CD4-positive, CD25-positive, alpha-beta regulatory T cell (primary cell): ENCODE measurements at regions not wholly inside any gene's neighbourhood (a gene's known extent, or its start where the extent isn't known, plus 50 kb on each side); places are given as distances from the start of the nearest gene placed in this dataset.

Source experiments
- ATAC-seq, 2 donors: fragments of 150-1000 bp; cut with Tn5 transposase; one replicate each; pipeline ENCODE4 v1.10.0; 2021; ENCODE audit warnings: low read depth in 2 of 2, moderate number of reproducible peaks in 2 of 2, moderate library complexity in 1 of 2
- DNase-seq, 3 donors: peaks; one replicate each; pipeline versions ENCODE4 v3.0.0 to v3.0.0-alpha.2; 2012 to 2022; ENCODE audit warnings: mixed read lengths in 1 of 3
- H3K27ac ChIP-seq: one replicate; pipeline ENCODE4 v1.7.0; 2013; ENCODE audit warnings: mild to moderate bottlenecking, low read length; ENCODE audit not compliant: insufficient read depth, poor library complexity, severe bottlenecking
- H3K27me3 ChIP-seq: one replicate; pipeline ENCODE4 v1.7.0; 2013; ENCODE audit warnings: low read length; ENCODE audit not compliant: control insufficient read depth, insufficient read depth
- H3K36me3 ChIP-seq: one replicate; pipeline ENCODE4 v1.7.0; 2013; ENCODE audit warnings: mild to moderate bottlenecking, low read length, moderate library complexity; ENCODE audit not compliant: control insufficient read depth, insufficient read depth
- H3K4me1 ChIP-seq: 2 replicates; pipeline ENCODE4 v1.7.0; 2013; ENCODE audit warnings: mild to moderate bottlenecking, low read length; ENCODE audit not compliant: insufficient read depth, control insufficient read depth, poor library complexity, severe bottlenecking
- H3K4me3 ChIP-seq: one replicate; pipeline ENCODE4 v1.7.0; 2013; ENCODE audit warnings: low read depth, mild to moderate bottlenecking, low read length, moderate library complexity
- H3K9me3 ChIP-seq, 2 experiments: 1 replicate in 1 of 2; 2 replicates in 1 of 2; pipeline ENCODE4 v1.7.0; 2013; ENCODE audit warnings: low read length in 2 of 2, mild to moderate bottlenecking in 1 of 2, moderate library complexity in 1 of 2; ENCODE audit not compliant: control insufficient read depth in 2 of 2
- H3K27ac Mint-ChIP-seq, 3 donors: one replicate each; pipeline ENCODE4 v1.8.0; 2020 to 2022; ENCODE audit warnings: mild to moderate bottlenecking in 3 of 3, mixed read lengths in 3 of 3, moderate library complexity in 2 of 3
- H3K27me3 Mint-ChIP-seq: one replicate; pipeline ENCODE4 v1.8.0; 2022; ENCODE audit warnings: mild to moderate bottlenecking, mixed read lengths
- H3K36me3 Mint-ChIP-seq: one replicate; pipeline ENCODE4 v1.8.0; 2020; ENCODE audit warnings: mixed read lengths
- H3K4me1 Mint-ChIP-seq, 4 donors: one replicate each; pipeline ENCODE4 v1.8.0; 2020 to 2022; ENCODE audit warnings: mixed read lengths in 4 of 4, mild to moderate bottlenecking in 1 of 4
- H3K4me3 Mint-ChIP-seq, 4 donors: one replicate each; pipeline ENCODE4 v1.8.0; 2020 to 2022; ENCODE audit warnings: mild to moderate bottlenecking in 4 of 4, mixed read lengths in 4 of 4, moderate library complexity in 3 of 4
- H3K9me3 Mint-ChIP-seq, 7 donors: one replicate each; pipeline ENCODE4 v1.8.0; 2020 to 2022; ENCODE audit warnings: mixed read lengths in 7 of 7, mild to moderate bottlenecking in 3 of 7, moderate library complexity in 2 of 7

DNA sequence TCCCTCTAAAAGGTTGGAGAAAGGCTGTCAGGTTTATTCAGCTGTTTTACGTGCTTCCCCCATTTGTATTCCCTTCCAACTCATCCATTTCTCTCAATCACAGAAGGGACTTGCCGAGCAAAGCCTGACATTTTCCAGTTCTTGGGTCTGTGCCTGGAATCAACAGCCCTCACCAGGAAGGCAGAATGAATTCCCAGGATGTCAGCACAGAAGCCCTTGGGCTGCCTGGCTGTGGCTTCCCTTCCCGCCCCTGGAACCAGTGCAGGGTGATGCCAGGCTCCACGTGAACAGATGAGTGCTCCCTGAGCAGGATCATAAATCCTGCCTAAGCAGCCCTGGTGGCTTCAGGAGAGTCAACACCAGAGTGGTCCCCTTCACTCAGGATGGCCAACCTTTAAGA is 86.1 kb upstream of the CD83 start:
- no peaks in the 10 kb centered on the region for H3K4me1 Mint-ChIP-seq

DNA sequence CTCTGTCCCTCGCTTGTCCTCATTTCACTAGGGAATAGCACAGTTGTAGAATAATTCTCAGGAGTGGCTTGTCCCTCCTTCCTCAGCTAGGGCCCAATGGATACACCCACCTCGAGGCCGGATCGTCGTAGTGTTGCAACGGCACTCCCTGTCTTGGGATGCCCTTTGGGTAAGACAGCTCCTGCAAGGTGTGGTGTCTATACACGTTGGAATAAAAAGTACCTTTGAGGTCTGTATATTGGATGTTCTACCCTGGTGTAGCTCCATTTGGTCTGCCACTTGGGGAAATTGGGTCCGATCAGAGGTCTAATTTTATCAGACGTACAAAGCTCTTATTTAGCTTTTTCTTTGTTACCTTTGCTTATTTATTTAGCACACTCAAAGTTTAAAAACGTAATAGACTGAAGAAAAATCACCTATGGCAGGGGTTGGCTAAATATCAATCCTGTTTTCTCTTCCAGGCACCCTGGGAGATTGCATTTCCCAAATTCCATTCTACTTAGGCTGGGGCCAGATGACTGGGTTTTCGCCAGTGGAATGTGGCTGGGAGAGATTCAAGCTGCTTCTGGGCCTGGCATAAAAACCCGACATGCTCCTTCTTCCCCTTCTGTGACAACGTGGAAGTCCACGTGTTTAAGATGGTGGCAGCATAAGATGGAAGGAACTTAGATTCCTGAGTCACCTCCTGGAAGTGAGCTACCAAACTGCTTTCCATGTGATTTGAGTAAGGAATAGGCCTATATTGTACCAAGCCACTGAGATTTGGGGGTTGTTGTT is 82.3 kb upstream of the CD83 start:
- no peak overlapping the region for H3K27ac Mint-ChIP-seq
- no peak overlapping the region for H3K4me3 ChIP-seq
- no peaks in the 10 kb centered on the region for H3K36me3 ChIP-seq
- no peaks in the 10 kb centered on the region for H3K9me3 ChIP-seq
- no peaks in the 10 kb centered on the region for H3K36me3 Mint-ChIP-seq
- peaks cover 20% of the 10 kb centered on the region for H3K27me3 Mint-ChIP-seq
- DNase-seq (no peak), ATAC-seq (no peak)
- H3K27ac ChIP-seq: no peak overlapping the region
- no peak overlapping the region for H3K4me3 Mint-ChIP-seq
- peaks cover 14% of the 10 kb centered on the region for H3K27me3 ChIP-seq
- no peaks in the 10 kb centered on the region for H3K9me3 Mint-ChIP-seq
- H3K4me1 Mint-ChIP-seq: peaks cover 0 to 3% (median 0%) of the 10 kb centered on the region in 4 donors
- no peaks in the 10 kb centered on the region for H3K4me1 ChIP-seq

More for the DNA sequence above, 86.1 kb upstream of the CD83 start:
- Mint-ChIP-seq H3K4me3 (no peak overlapping the region), H3K9me3 (no peaks in the 10 kb centered on the region), H3K27ac (no peak overlapping the region), H3K36me3 (no peaks in the 10 kb centered on the region), H3K27me3 (peaks cover 32% of the 10 kb centered on the region)
- H3K9me3 ChIP-seq: no peaks in the 10 kb centered on the region
- no peaks in the 10 kb centered on the region for H3K4me1 ChIP-seq
- H3K27me3 ChIP-seq: peaks cover 8% of the 10 kb centered on the region
- ATAC-seq (no peak), DNase-seq (no peak)
- no peak overlapping the region for H3K4me3 ChIP-seq
- no peak overlapping the region for H3K27ac ChIP-seq
- H3K36me3 ChIP-seq: no peaks in the 10 kb centered on the region

DNA sequence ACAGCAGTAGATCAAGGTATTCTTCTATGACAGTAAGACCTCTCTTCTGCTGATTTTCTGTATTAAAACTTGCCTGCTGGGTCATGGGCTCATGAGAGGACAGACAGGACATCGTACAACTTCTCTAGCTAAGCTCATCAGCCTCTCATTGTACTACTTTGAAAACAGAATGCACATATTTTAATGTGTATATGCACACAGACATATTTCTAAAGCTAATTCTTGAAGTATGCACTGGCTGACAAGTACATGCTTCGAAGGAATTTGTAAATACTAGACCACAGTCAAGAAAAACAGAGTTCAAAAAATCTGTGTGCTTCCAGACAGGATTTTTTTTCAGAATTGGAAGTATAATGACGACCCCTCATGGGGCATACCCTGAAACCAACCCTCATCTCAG is 81.7 kb upstream of the CD83 start:
- Histone ChIP-seq H3K4me3 (no peak overlapping the region), H3K4me1 (no peaks in the 10 kb centered on the region), H3K36me3 (no peaks in the 10 kb centered on the region), H3K27me3 (peaks cover 14% of the 10 kb centered on the region), H3K27ac (no peak overlapping the region), H3K9me3 (no peaks in the 10 kb centered on the region)
- no peaks in the 10 kb centered on the region for H3K36me3 Mint-ChIP-seq
- no peaks in the 10 kb centered on the region for H3K9me3 Mint-ChIP-seq
- peaks cover 0 to 3% (median 0%) of the 10 kb centered on the region in 4 donors for H3K4me1 Mint-ChIP-seq
- ATAC-seq (no peak), DNase-seq (no peak)
- no peak overlapping the region for H3K27ac Mint-ChIP-seq
- H3K4me3 Mint-ChIP-seq: no peak overlapping the region
- H3K27me3 Mint-ChIP-seq: peaks cover 16% of the 10 kb centered on the region

- H3K9me3 Mint-ChIP-seq: no peaks in the 10 kb centered on the region
- no peak overlapping the region for H3K4me3 Mint-ChIP-seq
- H3K4me1 ChIP-seq: no peaks in the 10 kb centered on the region
- ATAC-seq (no peak), DNase-seq (no peak)
- peaks cover 18% of the 10 kb centered on the region for H3K27me3 Mint-ChIP-seq
- H3K36me3 ChIP-seq: no peaks in the 10 kb centered on the region
- no peak overlapping the region for H3K27ac ChIP-seq
- no peak overlapping the region for H3K27ac Mint-ChIP-seq
- no peaks in the 10 kb centered on the region for H3K36me3 Mint-ChIP-seq
- H3K4me3 ChIP-seq: no peak overlapping the region
- H3K9me3 ChIP-seq: no peaks in the 10 kb centered on the region
- peaks cover 0 to 3% (median 0%) of the 10 kb centered on the region in 4 donors for H3K4me1 Mint-ChIP-seq
- peaks cover 15% of the 10 kb centered on the region for H3K27me3 ChIP-seq
Observed at GRCh38 chr6:14036911-14037310, 80.7 kb upstream of the CD83 start.

DNA sequence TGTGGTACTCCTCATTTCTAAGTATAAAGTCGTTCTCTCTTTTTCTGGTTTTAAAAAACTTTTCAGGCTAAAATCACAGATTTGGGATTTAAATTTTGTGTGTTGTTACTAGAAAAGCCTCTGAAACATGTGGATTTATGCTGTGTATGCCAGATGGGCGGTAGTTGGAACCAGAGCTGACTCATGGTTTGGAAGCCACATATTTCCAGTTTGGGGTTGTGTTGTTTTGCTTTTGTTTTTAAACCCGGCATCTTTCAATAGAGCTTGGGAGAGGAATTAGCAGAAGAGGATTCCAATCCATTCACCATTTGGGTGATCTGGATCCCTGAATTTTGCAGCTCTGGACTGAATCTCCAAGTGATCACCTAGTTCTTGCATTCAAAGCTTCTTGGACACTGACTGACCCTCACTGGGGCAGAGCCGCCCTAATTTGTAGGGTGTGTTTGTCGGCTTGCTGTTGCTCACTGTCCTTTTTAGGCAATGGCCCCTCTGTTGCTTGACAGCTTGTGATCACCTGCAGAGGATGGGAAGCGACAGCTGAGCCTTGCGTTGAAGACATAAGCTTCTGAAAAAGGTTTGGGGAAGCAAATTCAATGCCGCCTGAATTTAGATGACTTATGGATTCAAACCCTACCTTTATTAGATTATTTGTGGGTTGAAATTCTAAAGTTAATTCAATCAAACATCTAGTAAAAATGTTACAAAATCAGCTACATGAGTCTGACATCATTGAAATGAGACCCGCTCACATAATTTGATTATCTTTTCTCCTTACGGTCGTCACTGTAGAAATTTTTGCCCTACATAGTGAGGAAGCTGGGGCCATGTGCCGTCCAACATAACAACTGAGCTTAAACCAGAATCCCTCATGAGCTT is 79.9 kb upstream of the CD83 start:
- H3K4me1 Mint-ChIP-seq: peaks cover 0 to 3% (median 0%) of the 10 kb centered on the region in 4 donors
- H3K9me3 ChIP-seq: no peaks in the 10 kb centered on the region
- DNase-seq: no peak
- H3K36me3 ChIP-seq: no peaks in the 10 kb centered on the region
- H3K36me3 Mint-ChIP-seq: no peaks in the 10 kb centered on the region
- no peak overlapping the region for H3K4me3 Mint-ChIP-seq
- peaks cover 15% of the 10 kb centered on the region for H3K27me3 ChIP-seq
- H3K9me3 Mint-ChIP-seq: no peaks in the 10 kb centered on the region
- peaks cover 19% of the 10 kb centered on the region for H3K27me3 Mint-ChIP-seq
- no peak overlapping the region for H3K4me3 ChIP-seq
- no peak for ATAC-seq
- H3K4me1 ChIP-seq: no peaks in the 10 kb centered on the region
- no peak overlapping the region for H3K27ac ChIP-seq
- no peak overlapping the region for H3K27ac Mint-ChIP-seq

GRCh38 chr6:14038467-14039437 is 78.8 kb upstream of the CD83 start:
- peaks cover 15% of the 10 kb centered on the region for H3K27me3 ChIP-seq
- Mint-ChIP-seq H3K27ac (no peak overlapping the region), H3K9me3 (no peaks in the 10 kb centered on the region), H3K36me3 (no peaks in the 10 kb centered on the region), H3K4me1 (peaks cover 0 to 3% (median 0%) of the 10 kb centered on the region in 4 donors), H3K27me3 (peaks cover 24% of the 10 kb centered on the region), H3K4me3 (no peak overlapping the region)
- no peaks in the 10 kb centered on the region for H3K36me3 ChIP-seq
- DNase-seq (no peak), ATAC-seq (no peak)
- no peak overlapping the region for H3K27ac ChIP-seq
- H3K4me3 ChIP-seq: no peak overlapping the region
- no peaks in the 10 kb centered on the region for H3K4me1 ChIP-seq
- no peaks in the 10 kb centered on the region for H3K9me3 ChIP-seq

DNA sequence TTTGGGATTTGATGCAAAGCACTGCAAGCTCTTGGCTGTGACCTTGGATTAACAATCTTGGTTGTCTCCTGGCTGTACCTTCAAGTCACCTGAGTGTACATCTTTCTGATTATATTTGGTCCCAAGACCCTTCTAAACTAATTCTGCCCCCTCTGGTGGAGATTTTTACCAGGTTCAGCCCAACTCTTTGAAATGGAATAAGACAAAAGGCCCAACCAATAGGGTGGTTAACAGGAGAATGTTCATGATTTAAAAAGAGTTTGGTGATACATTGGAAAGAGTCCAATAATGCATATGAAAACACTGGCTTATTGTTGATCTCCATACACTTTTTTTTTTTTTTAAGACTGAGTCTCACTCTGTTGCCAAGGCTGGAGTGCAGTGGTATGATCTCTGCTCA is 77.5 kb upstream of the CD83 start:
- Histone ChIP-seq H3K4me3 (no peak overlapping the region), H3K36me3 (no peaks in the 10 kb centered on the region), H3K9me3 (no peaks in the 10 kb centered on the region), H3K4me1 (no peaks in the 10 kb centered on the region), H3K27me3 (peaks cover 15% of the 10 kb centered on the region), H3K27ac (no peak overlapping the region)
- H3K4me3 Mint-ChIP-seq: no peak overlapping the region
- ATAC-seq: no peak
- peaks cover 0 to 3% (median 0%) of the 10 kb centered on the region in 4 donors for H3K4me1 Mint-ChIP-seq
- H3K36me3 Mint-ChIP-seq: no peaks in the 10 kb centered on the region
- DNase-seq: no peak
- peaks cover 20% of the 10 kb centered on the region for H3K27me3 Mint-ChIP-seq
- no peaks in the 10 kb centered on the region for H3K9me3 Mint-ChIP-seq
- no peak overlapping the region for H3K27ac Mint-ChIP-seq
